MM.1S (cell line): ENCODE measurements at regions not wholly inside any gene's neighbourhood (a gene's known extent, or its start where the extent isn't known, plus 50 kb on each side); places are given as distances from the start of the nearest gene placed in this dataset.

Experiments
- DNase-seq: peaks from one replicate; pipeline ENCODE4 v3.0.0-alpha.2; 2015
- H2AFZ ChIP-seq: fragments of 300-600 bp; sonication (generic); 2 replicates; pipeline ENCODE4 v1.6.0; 2016; ENCODE audit warnings: antibody characterized with exemption, low read length
- H3F3A ChIP-seq: fragments of 300-600 bp; sonication (generic); 2 replicates; pipeline ENCODE4 v1.6.1; 2016; ENCODE audit warnings: mild to moderate bottlenecking, antibody characterized with exemption, low read length, moderate library complexity, mixed read lengths; ENCODE audit not compliant: insufficient read depth
- H3K27ac ChIP-seq: fragments of 300-600 bp; sonication (generic); 2 replicates; pipeline ENCODE4 v1.5.1; 2016; ENCODE audit warnings: mild to moderate bottlenecking, low read length
- H3K27me3 ChIP-seq: fragments of 300-600 bp; sonication (generic); replicated peaks from 2 replicates; pipeline ENCODE4 v1.6.0; 2016; ENCODE audit warnings: low read length; ENCODE audit not compliant: insufficient read depth
- H3K36me3 ChIP-seq: fragments of 300-600 bp; sonication (generic); replicated peaks from 2 replicates; pipeline ENCODE4 v1.6.1; 2016; ENCODE audit warnings: mild to moderate bottlenecking, low read length, mixed read lengths; ENCODE audit not compliant: insufficient read depth
- H3K4me1 ChIP-seq: fragments of 300-600 bp; sonication (generic); 2 replicates; pipeline ENCODE4 v1.6.1; 2016; ENCODE audit warnings: low read length, mixed read lengths
- H3K4me2 ChIP-seq: fragments of 300-600 bp; sonication (generic); 2 replicates; pipeline ENCODE4 v1.6.0; 2016; ENCODE audit warnings: low read depth, low read length
- H3K4me3 ChIP-seq: fragments of 300-600 bp; sonication (generic); 2 replicates; pipeline ENCODE4 v1.5.1; 2016; ENCODE audit warnings: low read length, mixed read lengths
- H3K79me2 ChIP-seq: fragments of 300-600 bp; sonication (generic); 2 replicates; pipeline ENCODE4 v1.6.1; 2016; ENCODE audit warnings: mixed run types, low read length, mixed read lengths
- H3K9ac ChIP-seq: fragments of 300-600 bp; sonication (generic); 2 replicates; pipeline ENCODE4 v1.6.1; 2016; ENCODE audit warnings: low read length, mixed read lengths
- H3K9me2 ChIP-seq: fragments of 300-600 bp; sonication (generic); replicated peaks from 2 replicates; pipeline ENCODE4 v1.6.1; 2016; ENCODE audit warnings: mild to moderate bottlenecking, low read length, mixed read lengths; ENCODE audit not compliant: insufficient read depth
- H3K9me3 ChIP-seq: fragments of 300-600 bp; sonication (generic); replicated peaks from 2 replicates; pipeline ENCODE4 v1.6.1; 2016; ENCODE audit warnings: mild to moderate bottlenecking, low read length, mixed read lengths; ENCODE audit not compliant: insufficient read depth
- H4K20me1 ChIP-seq: fragments of 300-600 bp; sonication (generic); 2 replicates; pipeline ENCODE4 v1.6.1; 2016; ENCODE audit warnings: mild to moderate bottlenecking, low read length, moderate library complexity, mixed read lengths; ENCODE audit not compliant: insufficient read depth
- EZH2 ChIP-seq: fragments of 300-600 bp; sonication (generic); optimal IDR thresholded peaks from 2 replicates; pipeline ENCODE3; 2017; ENCODE audit warnings: low read depth, mild to moderate bottlenecking, antibody characterized with exemption, low read length, mixed read lengths
- EZH2phosphoT487 ChIP-seq: fragments of 300-600 bp; sonication (generic); IDR thresholded peaks from 2 replicates; pipeline ENCODE4 v1.6.1; 2018; ENCODE audit warnings: antibody characterized with exemption, low read length
- TF ChIP-seq, protein P1 (sequence below): fragments of 300-600 bp; sonication (generic); IDR thresholded peaks from 2 replicates; pipeline ENCODE4 v1.5.1; 2016; ENCODE audit warnings: antibody characterized with exemption, low read length, mixed read lengths

DNA sequence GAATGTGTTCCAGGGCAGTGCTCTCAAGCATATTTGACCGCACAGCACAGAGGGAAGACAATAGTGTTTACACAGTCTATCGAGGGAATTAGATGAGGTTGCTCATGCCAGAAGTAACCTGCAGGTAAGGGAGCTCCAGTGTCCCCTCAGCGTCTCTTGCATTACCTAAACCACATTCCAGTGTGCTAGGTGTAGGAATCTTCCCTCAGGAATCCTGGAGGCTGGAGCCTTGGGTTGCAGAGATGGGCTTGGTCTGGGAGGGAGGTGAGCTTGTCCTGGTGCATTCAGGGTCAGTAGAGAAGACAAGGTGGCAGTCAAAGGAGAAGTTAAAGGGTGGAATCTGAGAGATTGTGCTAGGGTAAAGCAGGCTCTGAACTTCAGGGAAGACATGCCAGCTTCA lies 56.3 kb downstream of the SOX14 start:
- Histone ChIP-seq H3K36me3 (no peaks in the 10 kb centered on the region), H3K79me2 (no peaks in the 10 kb centered on the region), H3K27ac (no peak overlapping the region), H3K4me2 (no peak overlapping the region), H4K20me1 (no peaks in the 10 kb centered on the region), H3K9me2 (no peaks in the 10 kb centered on the region), H2AFZ (no peak overlapping the region), H3K4me3 (no peak overlapping the region), H3K4me1 (no peaks in the 10 kb centered on the region), H3K9ac (no peak overlapping the region), H3K9me3 (no peaks in the 10 kb centered on the region), H3F3A (no peaks in the 10 kb centered on the region), H3K27me3 (no peaks in the 10 kb centered on the region)
- no peak for DNase-seq
- no peak for TF ChIP-seq EZH2phosphoT487
- no peak for TF ChIP-seq EZH2
- TF ChIP-seq, protein P1, sequence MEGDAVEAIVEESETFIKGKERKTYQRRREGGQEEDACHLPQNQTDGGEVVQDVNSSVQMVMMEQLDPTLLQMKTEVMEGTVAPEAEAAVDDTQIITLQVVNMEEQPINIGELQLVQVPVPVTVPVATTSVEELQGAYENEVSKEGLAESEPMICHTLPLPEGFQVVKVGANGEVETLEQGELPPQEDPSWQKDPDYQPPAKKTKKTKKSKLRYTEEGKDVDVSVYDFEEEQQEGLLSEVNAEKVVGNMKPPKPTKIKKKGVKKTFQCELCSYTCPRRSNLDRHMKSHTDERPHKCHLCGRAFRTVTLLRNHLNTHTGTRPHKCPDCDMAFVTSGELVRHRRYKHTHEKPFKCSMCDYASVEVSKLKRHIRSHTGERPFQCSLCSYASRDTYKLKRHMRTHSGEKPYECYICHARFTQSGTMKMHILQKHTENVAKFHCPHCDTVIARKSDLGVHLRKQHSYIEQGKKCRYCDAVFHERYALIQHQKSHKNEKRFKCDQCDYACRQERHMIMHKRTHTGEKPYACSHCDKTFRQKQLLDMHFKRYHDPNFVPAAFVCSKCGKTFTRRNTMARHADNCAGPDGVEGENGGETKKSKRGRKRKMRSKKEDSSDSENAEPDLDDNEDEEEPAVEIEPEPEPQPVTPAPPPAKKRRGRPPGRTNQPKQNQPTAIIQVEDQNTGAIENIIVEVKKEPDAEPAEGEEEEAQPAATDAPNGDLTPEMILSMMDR: no peak

DNA sequence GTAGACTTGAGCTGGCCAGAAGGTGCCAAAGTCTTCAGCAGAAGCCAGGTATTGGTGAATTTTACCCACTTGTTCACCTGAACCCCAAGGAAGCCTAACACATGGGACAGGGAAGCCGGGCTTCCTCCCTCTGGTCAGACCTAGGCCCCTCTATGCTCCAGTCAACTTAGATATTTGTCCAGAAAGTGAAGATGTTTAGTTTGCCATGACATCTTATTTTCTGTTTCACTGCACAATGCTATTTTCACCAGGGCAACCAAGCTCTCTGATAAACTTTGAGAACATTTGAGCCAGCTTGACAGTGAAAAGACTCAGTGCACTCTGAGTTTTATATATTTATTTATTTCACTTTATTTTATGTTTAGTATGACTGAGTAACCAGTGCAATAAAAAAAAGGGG lies 71.0 kb downstream of the SOX14 start:
- Histone ChIP-seq H3K36me3 (no peaks in the 10 kb centered on the region), H3K27ac (no peak overlapping the region), H4K20me1 (no peaks in the 10 kb centered on the region), H3K9me2 (no peaks in the 10 kb centered on the region), H3K79me2 (no peaks in the 10 kb centered on the region), H3K9me3 (no peaks in the 10 kb centered on the region), H3K4me3 (no peak overlapping the region), H3K9ac (no peak overlapping the region), H2AFZ (no peak overlapping the region), H3K4me1 (no peaks in the 10 kb centered on the region), H3K4me2 (no peak overlapping the region), H3F3A (no peaks in the 10 kb centered on the region), H3K27me3 (no peaks in the 10 kb centered on the region)
- DNase-seq: no peak
- TF ChIP-seq, protein P1: no peak
- TF ChIP-seq EZH2phosphoT487 (no peak), EZH2 (no peak)

DNA sequence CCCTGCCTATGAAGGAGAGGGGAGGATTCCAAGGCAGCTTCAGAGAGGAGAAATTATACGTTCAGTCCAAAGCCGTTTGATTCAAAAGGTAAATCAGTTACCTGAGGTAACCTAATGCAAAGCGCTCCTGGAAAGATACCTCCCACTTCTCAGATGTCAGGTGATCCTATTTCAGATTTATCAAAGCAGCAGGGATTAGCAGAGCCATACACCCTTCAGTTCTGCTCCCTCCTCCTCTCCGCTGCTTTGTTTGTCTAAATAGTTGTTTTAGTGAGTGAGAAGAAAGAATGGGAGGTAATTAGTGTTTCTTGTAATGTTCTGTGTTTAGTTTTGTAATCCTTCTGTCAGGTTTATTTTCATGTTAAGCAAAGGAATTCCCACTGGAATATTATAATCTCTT lies 81.1 kb downstream of the SOX14 start:
- Histone ChIP-seq H3K27ac (no peak overlapping the region), H3K4me1 (no peaks in the 10 kb centered on the region), H3K27me3 (no peaks in the 10 kb centered on the region), H3K9me2 (no peaks in the 10 kb centered on the region), H3K36me3 (no peaks in the 10 kb centered on the region), H3F3A (no peaks in the 10 kb centered on the region), H3K79me2 (no peaks in the 10 kb centered on the region), H2AFZ (no peak overlapping the region), H3K4me3 (no peak overlapping the region), H3K9me3 (no peaks in the 10 kb centered on the region), H3K9ac (no peak overlapping the region), H4K20me1 (no peaks in the 10 kb centered on the region), H3K4me2 (no peak overlapping the region)
- TF ChIP-seq EZH2phosphoT487 (no peak), EZH2 (no peak)
- TF ChIP-seq, protein P1: no peak
- DNase-seq: no peak
